ENCODE measurements at regions not wholly inside any gene's neighbourhood (a gene's known extent, or its start where the extent isn't known, plus 50 kb on each side); places are given as distances from the start of the nearest gene placed in this dataset.

- TF ChIP-seq ZNF462 (CRISPR knock-in tag; IDR thresholded peaks at IDR 0.05) (no peak), ZNF331 (CRISPR knock-in tag; IDR thresholded peaks at IDR 0.05; ENCODE audit: low read depth) (no peak), POLR2AphosphoS5 (IDR thresholded peaks at IDR 0.05; ENCODE audit: low read depth) (no peak), STAT1 (IDR thresholded peaks at IDR 0.05; ENCODE audit: unreplicated experiment) (no peak), EZH2phosphoT487 (IDR thresholded peaks at IDR 0.05; ENCODE audit: unreplicated experiment) (no peak), ETS1 (IDR thresholded peaks at IDR 0.05) (no peak), CTCF (conservative IDR thresholded peaks at IDR 0.05; ENCODE audit: low read depth in 2 of 2) (no peak), JUNB (IDR thresholded peaks at IDR 0.05; ENCODE audit: unreplicated experiment) (no peak)
These were observed 501.9 kb upstream of the CHAC2 start (continued) for GRCh38 chr2:53265544-53266299.

Data from GM23338 (cell line).